Activated T-cell treated with anti-CD3 and anti-CD28 coated beads for 48 hours (primary cell): ENCODE measurements at regions not wholly inside any gene's neighbourhood (a gene's known extent, or its start where the extent isn't known, plus 50 kb on each side); places are given as distances from the start of the nearest gene placed in this dataset.

Experiments used
- DNase-seq: peaks from one replicate; pipeline ENCODE4 v3.0.0-alpha.2; 2020; ENCODE audit warnings: low read depth

DNA sequence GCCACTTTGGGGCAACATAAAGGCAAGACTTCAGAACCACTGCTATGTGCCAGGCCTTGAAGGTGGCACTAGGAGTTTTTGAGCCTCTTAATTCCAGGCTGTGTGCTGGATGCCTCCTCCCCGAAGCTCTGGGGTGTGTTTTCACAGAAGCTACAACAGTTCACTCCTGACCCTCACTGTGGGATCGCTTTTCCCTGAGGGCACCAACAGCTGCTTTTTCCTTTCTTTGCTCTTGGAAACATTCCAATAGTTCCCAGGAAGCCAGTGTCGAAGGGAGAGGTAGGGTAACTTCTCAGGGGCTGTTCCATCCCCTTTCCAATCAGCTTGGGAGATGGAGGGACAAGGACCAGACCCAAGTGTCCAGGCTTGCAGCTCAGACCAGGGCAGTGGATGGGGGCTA lies 153.4 kb downstream of the C1orf94 start:
- DNase-seq: no peak

DNA sequence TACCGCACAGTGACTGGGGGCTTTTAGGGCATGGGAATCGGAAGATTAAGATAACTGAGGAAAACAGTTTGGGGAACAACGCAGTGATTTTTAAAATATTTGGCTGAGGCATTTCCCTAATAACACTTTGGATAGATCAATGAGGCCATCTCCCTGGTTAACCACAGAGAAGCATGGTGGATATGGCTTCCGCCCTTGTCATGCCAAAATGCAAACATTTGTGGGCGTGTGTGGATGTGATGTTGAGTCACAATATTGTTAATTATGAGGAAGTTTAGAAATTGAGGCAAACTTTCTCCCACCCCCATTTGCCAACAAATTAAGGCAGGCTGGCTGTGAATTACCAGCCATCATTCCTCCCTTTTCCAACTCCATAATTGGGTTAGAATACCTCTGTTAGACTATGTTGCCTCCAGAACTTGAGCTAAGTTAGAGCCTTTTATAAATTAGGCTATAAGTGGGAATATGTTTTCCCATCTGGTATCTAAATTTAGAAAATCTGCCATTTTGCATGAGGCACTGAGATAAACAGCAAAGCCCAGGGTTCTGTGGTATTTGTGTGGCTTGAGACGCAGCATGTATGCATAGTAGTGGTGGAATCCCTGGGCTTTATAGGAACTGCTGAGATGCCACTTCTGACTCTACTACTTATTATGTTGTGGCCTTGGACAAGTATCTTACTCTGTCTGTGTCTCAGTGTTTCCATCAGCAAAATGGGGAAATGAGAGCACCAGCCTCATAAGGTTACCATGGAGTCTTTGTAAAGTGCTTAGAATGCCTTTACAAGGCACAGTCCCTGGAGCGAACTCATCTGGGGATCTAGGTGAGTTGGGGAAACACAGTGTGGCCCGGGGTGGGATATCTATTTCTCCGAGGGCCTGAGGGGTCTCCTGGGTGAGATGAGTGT lies 154.6 kb downstream of the C1orf94 start:
- no peak for DNase-seq

DNA sequence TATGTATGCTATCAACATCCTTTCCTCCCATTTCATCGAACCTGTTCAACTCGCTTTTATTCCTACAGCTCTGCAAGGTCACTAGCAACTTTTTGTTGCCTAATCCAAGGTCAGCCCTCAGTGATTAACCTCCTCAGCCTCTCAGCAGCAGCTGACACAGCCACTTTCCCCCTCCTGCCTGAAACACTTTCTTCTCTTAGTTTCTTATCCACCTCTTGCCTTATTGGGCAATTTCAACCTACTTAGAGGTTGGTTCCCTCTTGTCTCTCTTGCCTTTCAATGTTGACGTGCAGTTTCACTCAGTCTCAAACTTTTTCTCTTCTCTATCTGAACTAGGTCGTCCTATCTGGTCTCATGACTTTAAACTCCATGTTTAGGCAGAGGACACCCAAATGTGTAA lies 156.3 kb downstream of the C1orf94 start:
- DNase-seq: no peak

DNA sequence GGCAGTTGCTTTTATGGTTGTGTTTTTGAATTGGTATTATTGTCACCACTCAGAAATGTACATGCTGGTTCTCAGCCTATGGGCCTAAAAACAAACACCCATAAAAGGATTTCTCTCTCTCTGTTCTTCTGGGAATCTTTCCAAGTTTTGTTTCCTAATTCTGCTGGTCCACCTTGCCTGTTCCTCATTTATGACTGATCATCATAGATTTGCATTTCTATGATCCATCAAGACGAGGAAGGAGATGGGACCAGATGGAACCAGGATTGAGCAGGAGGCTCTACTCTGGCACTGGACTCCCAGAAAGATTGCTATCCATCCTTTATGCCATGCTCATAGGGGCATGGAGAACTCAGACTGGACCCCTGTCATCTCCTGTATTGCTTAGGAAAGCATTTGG lies 162.2 kb downstream of the C1orf94 start:
- DNase-seq: no peak

DNA sequence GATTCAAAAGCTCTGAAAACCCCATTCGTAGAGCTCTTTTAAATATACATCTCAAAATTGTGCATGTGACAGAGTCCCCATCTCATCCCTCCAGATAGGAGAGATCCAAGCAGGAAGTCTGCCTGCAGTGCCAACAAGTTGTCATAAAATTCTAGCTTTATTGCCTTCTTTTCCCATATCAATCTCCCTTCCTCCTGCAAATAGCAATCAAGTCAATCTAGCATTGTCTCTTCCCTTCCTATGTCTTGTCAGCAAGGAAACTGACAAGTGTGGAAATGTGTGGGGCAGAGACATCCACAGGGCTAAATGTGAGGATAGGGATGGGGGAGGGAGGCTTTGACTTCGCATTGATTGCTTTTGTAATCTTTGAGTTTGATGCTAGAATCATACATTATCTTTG lies 165.2 kb downstream of the C1orf94 start:
- no peak for DNase-seq

DNA sequence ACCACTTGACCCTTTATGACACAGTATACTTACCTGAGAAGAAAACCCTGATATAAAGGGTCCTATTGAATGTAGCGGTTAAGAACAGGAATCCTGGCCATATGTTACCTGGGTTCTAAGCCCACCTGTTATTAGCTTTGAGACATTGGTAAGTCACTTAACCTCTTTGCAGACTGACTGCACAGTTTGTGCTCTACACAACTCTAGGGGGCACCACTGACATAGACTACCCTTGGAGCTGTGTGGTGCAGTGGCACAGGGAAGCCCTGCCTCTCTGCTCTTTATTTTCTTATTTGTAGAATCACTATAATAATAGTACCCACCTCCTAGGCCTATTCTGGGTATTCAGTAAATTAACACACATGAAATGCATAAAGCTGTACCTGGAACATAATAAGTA lies 165.6 kb downstream of the C1orf94 start:
- no peak for DNase-seq

DNA sequence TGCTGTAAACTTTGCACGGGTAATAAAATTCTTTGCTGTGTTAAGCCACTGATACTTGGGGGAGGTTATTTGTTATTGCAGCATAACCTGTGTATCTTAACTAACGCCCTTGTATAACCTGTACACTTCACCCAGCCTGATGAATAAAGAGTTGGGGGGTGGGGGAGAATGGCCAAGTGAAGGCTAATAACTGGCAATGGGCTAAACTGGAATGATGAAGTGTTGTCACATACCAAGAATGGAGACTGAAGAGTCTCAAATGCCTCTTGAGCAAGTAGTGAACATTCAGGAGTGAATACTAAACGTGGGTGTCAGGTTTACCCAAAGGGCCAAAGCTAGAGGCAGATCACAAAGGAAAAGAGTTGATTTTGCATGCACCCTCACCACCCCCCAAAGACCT lies 169.4 kb downstream of the C1orf94 start:
- DNase-seq: no peak

DNA sequence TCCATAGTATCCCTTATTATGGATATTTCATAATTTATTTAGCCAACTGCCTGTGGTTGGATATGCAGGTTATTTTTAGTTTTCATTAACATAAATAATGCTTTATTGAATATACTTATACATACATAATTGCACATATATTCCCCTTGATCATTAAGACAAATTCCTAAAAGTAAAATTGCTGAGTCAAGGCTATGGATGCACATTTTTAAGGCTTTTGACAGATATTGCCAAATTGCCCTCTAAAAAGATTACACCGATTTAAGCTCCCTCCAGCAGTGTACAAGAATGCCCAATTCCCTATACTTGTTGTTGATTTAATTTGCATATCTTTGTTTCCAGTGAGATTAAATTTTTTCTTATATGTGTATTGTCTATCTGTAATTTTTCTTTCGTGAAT lies 176.7 kb downstream of the C1orf94 start:
- no peak for DNase-seq

DNA sequence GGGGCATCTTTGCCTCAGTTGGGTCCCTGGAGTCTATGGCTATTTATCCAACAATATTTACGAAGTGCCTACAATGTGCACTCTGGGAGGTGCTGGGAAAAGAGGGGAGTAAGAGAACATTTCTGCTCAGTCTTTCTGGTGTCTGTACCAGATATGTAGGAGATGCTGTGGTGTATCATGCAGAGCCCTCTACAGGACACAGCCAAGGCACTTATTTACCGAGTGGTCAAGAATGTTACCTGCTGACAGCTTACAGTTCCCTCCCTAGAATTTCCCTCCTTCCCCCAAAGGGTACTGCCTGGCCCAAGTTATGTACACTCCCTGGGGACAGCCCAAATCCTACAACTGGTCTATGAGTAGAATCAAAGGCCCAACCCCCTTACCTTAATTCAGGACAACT lies 177.7 kb downstream of the C1orf94 start:
- DNase-seq: no peak

DNA sequence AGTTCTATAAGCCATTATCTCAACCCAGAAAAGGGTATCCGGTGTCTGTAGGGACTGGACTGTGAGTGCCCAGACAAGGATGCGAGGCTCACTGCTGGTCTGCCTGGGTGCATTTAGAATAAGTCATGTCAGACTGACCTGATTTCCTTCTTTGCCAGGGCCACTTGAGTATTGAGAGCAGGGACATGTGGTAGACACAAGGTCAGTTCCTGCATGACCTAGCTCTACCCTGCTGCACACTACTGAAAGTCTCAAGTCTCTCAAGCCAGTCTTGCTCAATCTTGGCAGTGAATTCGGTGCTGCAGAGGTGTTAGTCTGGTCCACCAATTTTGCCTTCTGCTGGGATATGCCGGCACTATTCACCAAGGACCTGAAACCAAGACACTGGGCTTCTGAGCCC lies 180.1 kb downstream of the C1orf94 start:
- no peak for DNase-seq

DNA sequence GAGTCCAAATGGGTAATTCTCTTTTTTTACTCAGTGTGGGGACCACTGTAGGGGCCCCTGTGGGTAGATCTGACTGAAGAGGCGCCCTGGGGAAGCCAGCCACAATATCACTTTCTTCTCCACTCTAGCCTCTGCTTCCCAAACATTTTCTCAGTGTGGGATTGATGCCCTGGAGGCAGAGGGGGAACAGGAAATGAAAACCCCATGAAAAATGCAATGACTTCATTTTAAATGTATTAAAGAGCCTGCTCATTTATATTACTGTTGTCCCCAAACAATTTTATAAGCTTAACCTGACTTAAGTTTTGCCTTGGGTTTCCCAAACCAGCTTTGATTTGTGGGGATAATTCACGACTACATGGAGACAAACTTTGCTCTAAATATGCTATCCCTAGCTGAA lies 181.9 kb downstream of the C1orf94 start:
- no peak for DNase-seq

DNA sequence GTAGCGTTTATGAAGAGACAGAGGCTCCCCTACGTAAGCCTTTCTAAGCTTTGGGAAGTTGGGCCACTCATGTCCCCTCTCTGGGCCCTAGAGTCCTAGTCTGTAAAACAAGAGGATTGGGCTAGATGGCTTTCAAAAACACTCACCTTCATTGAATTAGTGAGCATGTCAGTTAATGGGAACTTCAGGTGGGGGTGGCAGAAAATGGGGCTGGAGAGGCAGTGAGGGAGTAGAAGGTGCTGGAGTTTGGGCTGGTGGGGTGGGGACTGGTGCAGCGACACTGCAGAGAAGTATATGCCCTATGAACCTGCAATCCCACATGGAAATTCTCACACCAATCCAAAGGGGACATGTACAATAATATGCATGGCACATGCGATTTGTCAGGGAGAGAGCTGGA lies 182.7 kb downstream of the C1orf94 start:
- DNase-seq: no peak

DNA sequence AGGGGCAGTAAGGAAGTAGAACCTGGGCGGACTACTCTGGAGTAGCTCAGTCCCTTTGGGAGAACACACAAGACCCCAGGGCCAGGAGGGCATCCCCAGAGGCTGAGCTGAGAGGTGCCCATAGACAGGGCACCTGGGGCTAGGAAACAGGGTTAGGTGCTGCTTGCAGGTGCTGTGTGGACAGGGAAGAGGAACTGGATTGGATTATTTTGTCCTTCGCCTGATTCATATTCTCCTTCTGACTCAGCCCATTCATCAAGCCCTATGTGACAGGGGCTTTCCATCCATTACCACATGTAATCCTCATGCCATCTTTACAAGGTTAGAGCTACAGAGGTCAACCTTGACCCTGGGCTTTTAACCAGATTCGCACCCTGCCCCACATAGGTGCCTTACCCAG lies 183.9 kb downstream of the C1orf94 start:
- no peak for DNase-seq

DNA sequence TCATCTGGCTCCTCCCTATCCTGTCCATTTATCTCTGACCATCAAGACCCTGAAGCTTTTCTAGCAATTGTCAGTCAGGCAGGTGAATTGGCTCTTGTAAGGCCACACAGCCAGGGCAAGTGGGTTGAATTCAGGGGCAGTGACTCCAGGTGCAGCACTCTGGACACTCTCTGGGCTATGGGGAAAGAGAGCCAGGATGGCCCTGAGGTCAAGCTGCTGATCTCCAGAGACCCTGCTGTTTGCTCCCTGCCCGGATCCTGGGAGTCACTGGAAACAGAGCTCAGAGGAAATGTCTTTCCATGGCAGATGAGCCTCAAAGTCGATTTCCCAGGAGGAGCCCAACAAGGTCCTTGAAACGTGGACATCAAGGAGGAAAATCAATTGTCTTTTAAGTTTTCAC lies 184.4 kb downstream of the C1orf94 start:
- DNase-seq: no peak

DNA sequence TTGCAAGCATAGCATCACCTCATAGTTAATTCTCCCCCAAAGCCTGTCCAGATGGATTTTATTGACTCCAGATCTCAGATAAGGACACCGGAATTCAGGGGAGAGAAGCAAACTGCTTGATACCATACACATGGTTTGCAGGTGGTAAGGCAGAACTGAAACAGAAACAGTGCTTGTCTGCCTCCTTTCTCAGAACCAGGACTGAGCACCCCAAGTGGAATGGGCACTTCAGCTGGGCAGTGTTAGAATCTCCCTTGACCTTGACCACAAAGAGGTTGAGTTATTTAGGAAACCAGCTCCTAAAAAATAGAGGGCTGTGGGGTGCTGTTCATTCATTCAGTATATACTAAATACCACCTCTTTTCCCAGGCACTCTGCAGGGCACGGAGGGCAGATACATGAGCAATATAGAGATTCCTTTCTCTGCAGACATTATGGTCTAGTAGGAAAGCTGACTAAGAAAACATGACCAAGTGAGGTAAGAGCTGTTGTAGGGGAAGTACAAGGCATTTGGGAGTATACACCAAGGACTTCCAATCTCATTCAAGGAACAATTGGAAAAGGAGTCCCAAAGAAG lies 185.2 kb downstream of the C1orf94 start:
- no peak for DNase-seq

DNA sequence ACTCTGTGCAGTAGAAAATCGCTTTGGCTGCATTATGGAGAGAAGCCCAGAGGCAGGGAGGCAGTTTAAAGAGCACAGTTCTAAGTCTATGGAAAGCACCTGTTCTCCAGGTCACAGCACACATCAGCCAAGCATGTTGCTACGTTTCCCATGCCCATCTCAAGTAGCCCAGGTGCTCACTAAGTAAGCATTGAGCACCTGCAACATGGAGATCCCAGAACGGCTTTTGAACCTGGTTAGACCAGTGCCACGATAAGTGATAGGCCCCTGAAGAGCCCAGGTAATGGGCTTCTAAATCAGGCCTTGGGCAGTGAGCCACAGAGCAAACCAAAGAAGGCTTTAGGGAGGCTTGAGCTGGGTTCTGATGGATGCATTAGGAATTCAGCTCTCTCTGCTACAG lies 186.2 kb downstream of the C1orf94 start:
- DNase-seq: no peak

DNA sequence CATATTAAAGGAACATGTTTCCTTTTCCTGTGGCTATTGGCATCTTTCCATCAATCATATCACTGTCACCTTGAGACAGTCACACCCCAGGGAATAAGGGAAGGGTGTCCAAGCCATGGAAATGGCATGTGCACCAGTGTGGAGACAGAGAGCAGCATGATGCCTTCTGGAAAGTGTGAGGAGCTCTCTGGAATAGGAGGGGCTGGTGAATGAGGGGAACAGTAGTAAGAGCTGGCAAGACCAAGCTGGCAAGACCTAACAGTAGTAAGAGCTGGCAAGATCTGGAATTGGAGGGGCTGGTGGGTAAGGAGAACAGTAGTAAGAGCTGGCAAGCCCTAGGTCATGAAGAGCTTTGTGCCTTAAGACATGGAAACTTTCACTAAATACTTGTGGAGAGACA lies 186.7 kb downstream of the C1orf94 start:
- DNase-seq: no peak

DNA sequence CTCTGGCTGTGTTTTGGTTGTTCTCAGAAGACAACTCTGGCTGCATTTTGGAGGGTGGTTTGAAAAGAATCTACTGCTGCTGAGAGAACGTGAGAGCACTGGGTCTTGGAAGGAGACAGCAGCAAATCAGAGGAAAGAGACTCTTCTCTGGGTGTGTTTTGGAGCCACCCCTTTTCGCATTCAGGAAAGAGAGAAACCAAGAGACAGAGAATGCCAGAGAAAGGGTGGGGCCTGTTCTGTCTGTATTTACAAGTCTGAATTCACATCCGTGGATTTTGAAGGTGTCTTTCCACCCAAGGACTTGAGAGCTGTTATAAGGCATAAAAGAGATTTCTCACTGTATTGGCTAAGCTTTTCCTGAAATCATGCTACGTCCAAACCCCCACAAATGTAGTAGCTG lies 187.2 kb downstream of the C1orf94 start:
- DNase-seq: no peak

DNA sequence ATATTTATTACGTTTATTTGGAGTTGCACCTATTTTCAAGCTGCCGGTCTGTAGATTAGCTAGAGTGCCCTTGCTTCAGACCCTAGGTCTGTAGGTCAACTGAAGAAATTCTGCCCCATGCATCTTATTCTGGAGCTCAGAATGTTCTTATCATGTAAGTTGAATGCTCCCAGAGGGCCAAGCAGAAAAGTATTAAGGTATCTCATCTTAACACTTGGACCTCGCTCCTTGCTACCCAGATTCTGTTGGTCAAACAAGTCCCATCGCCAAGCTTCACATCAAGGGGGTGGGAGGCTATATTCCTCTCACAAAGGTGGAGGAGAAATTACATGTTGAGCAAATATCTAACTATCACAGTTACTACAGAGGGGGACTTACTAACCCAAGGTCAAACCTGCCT lies 187.7 kb downstream of the C1orf94 start:
- no peak for DNase-seq

DNA sequence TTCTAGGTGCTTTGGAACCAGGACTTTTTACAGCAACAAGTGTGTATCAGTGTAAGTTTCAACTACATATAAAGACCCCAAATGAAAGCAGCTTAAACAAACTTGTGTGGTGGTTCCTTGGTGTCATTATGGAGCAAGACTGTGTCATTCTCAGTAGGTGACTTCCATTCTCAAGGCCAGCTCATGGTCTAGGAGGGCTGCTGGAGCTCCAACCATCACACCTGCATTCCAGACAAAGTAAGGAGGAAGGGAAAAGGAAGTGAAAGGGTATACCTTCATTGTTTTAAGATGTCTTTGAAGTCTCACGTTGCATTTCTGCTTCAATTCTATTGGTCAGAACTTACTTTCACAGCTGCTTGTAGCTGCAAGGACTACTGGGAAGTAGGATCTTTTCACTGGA lies 188.6 kb downstream of the C1orf94 start:
- no peak for DNase-seq

DNA sequence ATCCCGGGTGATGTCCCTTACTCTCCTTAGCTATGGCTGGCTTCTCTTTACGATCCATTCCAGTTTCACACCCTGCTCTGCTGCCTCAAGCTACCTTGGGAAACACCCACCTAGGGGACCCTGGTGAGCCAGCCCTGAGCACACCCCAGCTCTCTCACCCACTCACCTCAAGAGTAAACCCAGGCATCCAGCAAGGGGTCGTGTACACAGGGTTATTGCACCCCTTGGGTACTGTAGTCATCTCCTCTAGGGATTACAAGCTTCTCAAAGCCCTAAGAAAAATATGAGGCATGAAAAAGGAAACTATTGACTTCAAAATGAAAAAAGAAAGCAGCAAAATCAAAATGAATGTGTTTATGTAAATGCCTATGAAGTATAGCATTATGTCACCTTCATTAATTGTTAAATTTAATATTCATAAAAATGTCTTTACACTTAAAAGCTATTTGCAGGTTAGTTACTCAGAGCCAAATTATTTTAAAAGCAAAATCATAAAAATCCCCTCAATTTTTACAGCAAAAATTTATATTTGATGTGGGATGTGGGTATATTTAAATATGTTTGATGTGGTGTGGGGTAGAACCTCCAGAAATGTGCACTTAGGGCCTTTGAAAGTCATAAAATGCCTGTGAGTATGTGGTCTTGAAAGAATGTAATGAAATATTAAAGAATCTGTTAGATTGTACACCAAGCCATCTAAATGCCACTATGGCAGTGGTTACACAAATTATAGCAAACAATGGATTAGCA lies 190.3 kb downstream of the C1orf94 start:
- no peak for DNase-seq

DNA sequence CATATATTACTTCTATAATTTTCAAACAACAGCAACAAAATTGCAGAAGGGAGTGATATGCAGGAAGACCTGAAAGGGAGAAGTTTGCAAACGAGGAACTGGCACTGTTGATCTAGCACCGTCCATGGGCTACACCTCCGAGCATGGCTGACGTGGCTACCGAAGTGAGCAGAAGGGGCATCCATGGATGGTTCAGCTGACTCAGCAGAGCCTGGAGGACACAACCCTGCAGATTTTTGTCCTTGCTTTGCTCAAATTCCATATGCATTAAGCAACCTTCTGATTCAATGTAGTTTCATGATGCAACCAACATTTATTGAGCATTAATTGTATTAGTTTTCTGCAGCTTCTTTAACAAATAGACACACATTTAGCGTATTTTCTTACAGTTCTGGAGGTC lies 191.2 kb downstream of the C1orf94 start:
- DNase-seq: no peak
